ENCODE measurements at regions not wholly inside any gene's neighbourhood (a gene's known extent, or its start where the extent isn't known, plus 50 kb on each side); places are given as distances from the start of the nearest gene placed in this dataset.
"Not testable (repeated sequence)": the region's sequence is repeated elsewhere in the genome, so short reads cannot be mapped to it uniquely, and the experiment has no call there.

- H3K9me3 ChIP-seq (ENCODE audit: control insufficient read depth, low read length); H3K27ac ChIP-seq (ENCODE audit: low read depth, low read length, severe bottlenecking); H3K4me1 ChIP-seq (ENCODE audit: control insufficient read depth, insufficient read depth, low read length, poor library complexity, severe bottlenecking); H3K36me3 ChIP-seq (ENCODE audit: control insufficient read depth, insufficient read depth, low read length); H3K4me3 ChIP-seq (ENCODE audit: extremely low read depth, insufficient read depth, low read length, poor library complexity, severe bottlenecking): not testable (repeated sequence)
- 91 to 100% methylated on average over 4 to 5 of the region's 8 CpGs for WGBS, 2 experiments (ENCODE audit: insufficient coverage in 2 of 2)
These were observed 58.7 kb downstream of the POU5F2 start for GRCh38 chr5:93682471-93683404.

- H3K4me3 ChIP-seq (ENCODE audit: extremely low read depth, insufficient read depth, low read length, poor library complexity, severe bottlenecking): no peak overlapping the region
- no peak overlapping the region for H3K27ac ChIP-seq (ENCODE audit: low read depth, low read length, severe bottlenecking)
- no peaks in the 10 kb centered on the region for H3K9me3 ChIP-seq (ENCODE audit: control insufficient read depth, low read length)
- no peaks in the 10 kb centered on the region for H3K36me3 ChIP-seq (ENCODE audit: control insufficient read depth, insufficient read depth, low read length)
- WGBS, 2 experiments (ENCODE audit: insufficient coverage in 2 of 2): 56 to 71% methylated on average over 1 of the region's 3 CpGs
- H3K4me1 ChIP-seq (ENCODE audit: control insufficient read depth, insufficient read depth, low read length, poor library complexity, severe bottlenecking): peaks cover 17% of the 10 kb centered on the region
These were observed 60.0 kb downstream of the POU5F2 start for GRCh38 chr5:93681432-93681831.

- Histone ChIP-seq H3K9me3 (ENCODE audit: control insufficient read depth, low read length) (no peaks in the 10 kb centered on the region), H3K4me3 (ENCODE audit: extremely low read depth, insufficient read depth, low read length, poor library complexity, severe bottlenecking) (no peak overlapping the region), H3K27ac (ENCODE audit: low read depth, low read length, severe bottlenecking) (peak overlapping the region; percentile 71), H3K36me3 (ENCODE audit: control insufficient read depth, insufficient read depth, low read length) (no peaks in the 10 kb centered on the region), H3K4me1 (ENCODE audit: control insufficient read depth, insufficient read depth, low read length, poor library complexity, severe bottlenecking) (peaks cover 18% of the 10 kb centered on the region)
- 14 to 21% methylated on average over 5 to 6 of the region's 7 CpGs for WGBS, 2 experiments (ENCODE audit: insufficient coverage in 2 of 2)
These were observed 64.0 kb downstream of the POU5F2 start for GRCh38 chr5:93677359-93677891.

GRCh38 chr5:93676704-93677103 is 64.7 kb downstream of the POU5F2 start:
- no peaks in the 10 kb centered on the region for H3K9me3 ChIP-seq (ENCODE audit: control insufficient read depth, low read length)
- 60 to 82% methylated on average over 1 to 2 of the region's 5 CpGs for WGBS, 2 experiments (ENCODE audit: insufficient coverage in 2 of 2)
- no peaks in the 10 kb centered on the region for H3K36me3 ChIP-seq (ENCODE audit: control insufficient read depth, insufficient read depth, low read length)
- H3K27ac ChIP-seq (ENCODE audit: low read depth, low read length, severe bottlenecking): no peak overlapping the region
- no peak overlapping the region for H3K4me3 ChIP-seq (ENCODE audit: extremely low read depth, insufficient read depth, low read length, poor library complexity, severe bottlenecking)
- H3K4me1 ChIP-seq (ENCODE audit: control insufficient read depth, insufficient read depth, low read length, poor library complexity, severe bottlenecking): peaks cover 16% of the 10 kb centered on the region

GRCh38 chr5:93675460-93676450 is 65.6 kb downstream of the POU5F2 start:
- no peaks in the 10 kb centered on the region for H3K36me3 ChIP-seq (ENCODE audit: control insufficient read depth, insufficient read depth, low read length)
- H3K4me3 ChIP-seq (ENCODE audit: extremely low read depth, insufficient read depth, low read length, poor library complexity, severe bottlenecking): no peak overlapping the region
- H3K9me3 ChIP-seq (ENCODE audit: control insufficient read depth, low read length): no peaks in the 10 kb centered on the region
- peaks cover 10% of the 10 kb centered on the region for H3K4me1 ChIP-seq (ENCODE audit: control insufficient read depth, insufficient read depth, low read length, poor library complexity, severe bottlenecking)
- WGBS, 2 experiments (ENCODE audit: insufficient coverage in 2 of 2): 83% methylated on average over 1 of the region's 1 CpG; no CpG with 5 or more reads in 1 of the 2 experiments
- no peak overlapping the region for H3K27ac ChIP-seq (ENCODE audit: low read depth, low read length, severe bottlenecking)

GRCh38 chr5:93674866-93675459 is 66.4 kb downstream of the POU5F2 start:
- WGBS, 2 experiments (ENCODE audit: insufficient coverage in 2 of 2): no CpG with 5 or more reads among the region's 1 CpG
- no peak overlapping the region for H3K27ac ChIP-seq (ENCODE audit: low read depth, low read length, severe bottlenecking)
- no peak overlapping the region for H3K4me3 ChIP-seq (ENCODE audit: extremely low read depth, insufficient read depth, low read length, poor library complexity, severe bottlenecking)

GRCh38 chr5:93674138-93674537 is 67.3 kb downstream of the POU5F2 start:
- H3K27ac ChIP-seq (ENCODE audit: low read depth, low read length, severe bottlenecking): no peak overlapping the region
- 79 to 83% methylated on average over 2 to 3 of the region's 5 CpGs for WGBS, 2 experiments (ENCODE audit: insufficient coverage in 2 of 2)
- peaks cover 10% of the 10 kb centered on the region for H3K4me1 ChIP-seq (ENCODE audit: control insufficient read depth, insufficient read depth, low read length, poor library complexity, severe bottlenecking)
- no peaks in the 10 kb centered on the region for H3K9me3 ChIP-seq (ENCODE audit: control insufficient read depth, low read length)
- H3K4me3 ChIP-seq (ENCODE audit: extremely low read depth, insufficient read depth, low read length, poor library complexity, severe bottlenecking): no peak overlapping the region
- no peaks in the 10 kb centered on the region for H3K36me3 ChIP-seq (ENCODE audit: control insufficient read depth, insufficient read depth, low read length)

More at GRCh38 chr5:93674866-93675459, 66.4 kb downstream of the POU5F2 start:
- Histone ChIP-seq H3K4me1 (ENCODE audit: control insufficient read depth, insufficient read depth, low read length, poor library complexity, severe bottlenecking) (peaks cover 10% of the 10 kb centered on the region), H3K36me3 (ENCODE audit: control insufficient read depth, insufficient read depth, low read length) (no peaks in the 10 kb centered on the region), H3K9me3 (ENCODE audit: control insufficient read depth, low read length) (no peaks in the 10 kb centered on the region)

- H3K9me3 ChIP-seq (ENCODE audit: control insufficient read depth, low read length): no peaks in the 10 kb centered on the region
- peaks cover 10% of the 10 kb centered on the region for H3K4me1 ChIP-seq (ENCODE audit: control insufficient read depth, insufficient read depth, low read length, poor library complexity, severe bottlenecking)
- H3K27ac ChIP-seq (ENCODE audit: low read depth, low read length, severe bottlenecking): no peak overlapping the region
- no peak overlapping the region for H3K4me3 ChIP-seq (ENCODE audit: extremely low read depth, insufficient read depth, low read length, poor library complexity, severe bottlenecking)
- H3K36me3 ChIP-seq (ENCODE audit: control insufficient read depth, insufficient read depth, low read length): no peaks in the 10 kb centered on the region
- WGBS, 2 experiments (ENCODE audit: insufficient coverage in 2 of 2): no CpG with 5 or more reads among the region's 4 CpGs
These were observed 68.0 kb downstream of the POU5F2 start for GRCh38 chr5:93673316-93673954.

GRCh38 chr5:93665648-93666047 is 75.8 kb downstream of the POU5F2 start:
- 67 to 70% methylated on average over 3 to 6 of the region's 7 CpGs for WGBS, 2 experiments (ENCODE audit: insufficient coverage in 2 of 2)
- no peak overlapping the region for H3K4me3 ChIP-seq (ENCODE audit: extremely low read depth, insufficient read depth, low read length, poor library complexity, severe bottlenecking)
- no peak overlapping the region for H3K27ac ChIP-seq (ENCODE audit: low read depth, low read length, severe bottlenecking)
- H3K36me3 ChIP-seq (ENCODE audit: control insufficient read depth, insufficient read depth, low read length): no peaks in the 10 kb centered on the region
- no peaks in the 10 kb centered on the region for H3K9me3 ChIP-seq (ENCODE audit: control insufficient read depth, low read length)
- no peaks in the 10 kb centered on the region for H3K4me1 ChIP-seq (ENCODE audit: control insufficient read depth, insufficient read depth, low read length, poor library complexity, severe bottlenecking)

- no peak overlapping the region for H3K4me3 ChIP-seq (ENCODE audit: extremely low read depth, insufficient read depth, low read length, poor library complexity, severe bottlenecking)
- no peaks in the 10 kb centered on the region for H3K36me3 ChIP-seq (ENCODE audit: control insufficient read depth, insufficient read depth, low read length)
- 80% methylated on average over 1 of the region's 1 CpG; no CpG with 5 or more reads in 1 of the 2 experiments for WGBS, 2 experiments (ENCODE audit: insufficient coverage in 2 of 2)
- H3K27ac ChIP-seq (ENCODE audit: low read depth, low read length, severe bottlenecking): no peak overlapping the region
- H3K9me3 ChIP-seq (ENCODE audit: control insufficient read depth, low read length): no peaks in the 10 kb centered on the region
- H3K4me1 ChIP-seq (ENCODE audit: control insufficient read depth, insufficient read depth, low read length, poor library complexity, severe bottlenecking): no peaks in the 10 kb centered on the region
These were observed 77.7 kb downstream of the NR2F1 start for GRCh38 chr5:93660677-93661076.
